ENCODE measurements at regions not wholly inside any gene's neighbourhood (a gene's known extent, or its start where the extent isn't known, plus 50 kb on each side); places are given as distances from the start of the nearest gene placed in this dataset.

DNA sequence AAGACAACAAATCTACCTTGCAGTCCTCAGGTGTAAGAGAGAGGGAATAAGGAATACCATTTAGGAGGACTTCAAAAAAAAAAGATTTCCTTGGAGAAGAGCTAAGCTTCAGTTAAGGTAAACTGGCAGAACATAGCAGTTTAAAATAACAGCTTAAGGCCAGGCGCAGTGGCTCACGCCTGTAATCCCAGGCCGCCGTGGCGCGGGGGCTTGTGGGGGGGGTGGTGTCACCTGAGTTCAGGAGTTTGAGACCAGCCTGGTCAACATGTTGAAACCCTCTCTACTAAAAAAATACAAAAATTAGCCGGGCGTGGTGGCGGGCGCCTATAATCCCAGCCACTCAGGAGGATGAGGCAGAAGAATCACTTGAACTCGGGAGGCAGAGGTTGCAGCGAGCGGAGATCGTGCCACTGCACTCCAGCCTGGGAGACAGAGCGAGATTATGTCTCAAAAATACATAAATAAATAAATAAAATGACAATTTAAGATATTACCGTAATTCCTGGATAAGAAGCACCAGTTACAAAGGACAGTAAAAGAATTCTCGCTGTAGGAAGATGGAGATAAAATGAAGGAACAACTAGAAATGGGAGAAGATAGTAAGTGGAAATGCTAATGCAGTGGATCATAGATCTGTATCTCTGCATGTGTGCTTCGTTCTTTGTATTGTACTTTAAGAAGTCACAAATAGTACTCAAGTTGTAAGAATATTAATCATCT lies 1140.2 kb downstream of the NCAM2 start:
- POLR2A ChIA-PET: no interaction called here
- Histone ChIP-seq H3K27me3 (ENCODE audit: control insufficient read depth, insufficient read depth, low read length) (no peaks in the 10 kb centered on the region), H3K4me3 (ENCODE audit: low read depth, low read length) (no peak overlapping the region), H3K9me3 (ENCODE audit: control insufficient read depth, insufficient read depth, low read length) (peaks cover 4% of the 10 kb centered on the region), H3K27ac (ENCODE audit: low read depth, low read length) (no peak overlapping the region)
- TF ChIP-seq, protein P1, sequence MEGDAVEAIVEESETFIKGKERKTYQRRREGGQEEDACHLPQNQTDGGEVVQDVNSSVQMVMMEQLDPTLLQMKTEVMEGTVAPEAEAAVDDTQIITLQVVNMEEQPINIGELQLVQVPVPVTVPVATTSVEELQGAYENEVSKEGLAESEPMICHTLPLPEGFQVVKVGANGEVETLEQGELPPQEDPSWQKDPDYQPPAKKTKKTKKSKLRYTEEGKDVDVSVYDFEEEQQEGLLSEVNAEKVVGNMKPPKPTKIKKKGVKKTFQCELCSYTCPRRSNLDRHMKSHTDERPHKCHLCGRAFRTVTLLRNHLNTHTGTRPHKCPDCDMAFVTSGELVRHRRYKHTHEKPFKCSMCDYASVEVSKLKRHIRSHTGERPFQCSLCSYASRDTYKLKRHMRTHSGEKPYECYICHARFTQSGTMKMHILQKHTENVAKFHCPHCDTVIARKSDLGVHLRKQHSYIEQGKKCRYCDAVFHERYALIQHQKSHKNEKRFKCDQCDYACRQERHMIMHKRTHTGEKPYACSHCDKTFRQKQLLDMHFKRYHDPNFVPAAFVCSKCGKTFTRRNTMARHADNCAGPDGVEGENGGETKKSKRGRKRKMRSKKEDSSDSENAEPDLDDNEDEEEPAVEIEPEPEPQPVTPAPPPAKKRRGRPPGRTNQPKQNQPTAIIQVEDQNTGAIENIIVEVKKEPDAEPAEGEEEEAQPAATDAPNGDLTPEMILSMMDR (IDR thresholded peaks at IDR 0.05; ENCODE audit: low read depth, low read length): no peak
- DNase-seq (ENCODE audit: low read depth, low spot score): no peak
- CTCF ChIA-PET: no interaction called here

DNA sequence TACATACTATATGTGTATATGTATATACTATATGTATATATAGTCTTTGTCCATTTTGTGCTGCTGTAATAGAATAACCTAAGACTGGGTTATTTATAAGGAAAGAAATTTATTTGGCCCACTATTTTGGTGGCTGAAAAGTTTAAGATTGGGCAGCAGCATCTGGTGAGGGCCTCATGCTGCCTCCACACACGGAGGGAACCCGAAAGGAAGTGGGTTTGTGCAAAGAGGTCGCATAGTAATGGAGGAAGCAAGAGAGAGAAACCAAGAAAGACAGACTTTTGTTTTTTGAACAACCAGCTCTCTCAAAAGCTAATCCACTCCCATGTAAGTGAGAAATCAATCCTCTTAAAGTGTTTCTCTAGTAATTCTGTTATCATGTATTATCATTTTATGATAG lies 1147.3 kb downstream of the NCAM2 start:
- TF ChIP-seq, protein P1 (IDR thresholded peaks at IDR 0.05; ENCODE audit: low read depth, low read length): no peak
- ChIA-PET POLR2A (no interaction called here), CTCF (no interaction called here)
- no peak overlapping the region for H3K4me3 ChIP-seq (ENCODE audit: low read depth, low read length)
- H3K9me3 ChIP-seq (ENCODE audit: control insufficient read depth, insufficient read depth, low read length): peaks cover 14% of the 10 kb centered on the region; the same call in 1 of the 2 replicates
- no peaks in the 10 kb centered on the region for H3K27me3 ChIP-seq (ENCODE audit: control insufficient read depth, insufficient read depth, low read length)
- DNase-seq (ENCODE audit: low read depth, low spot score): no peak
- no peak overlapping the region for H3K27ac ChIP-seq (ENCODE audit: low read depth, low read length)

DNA sequence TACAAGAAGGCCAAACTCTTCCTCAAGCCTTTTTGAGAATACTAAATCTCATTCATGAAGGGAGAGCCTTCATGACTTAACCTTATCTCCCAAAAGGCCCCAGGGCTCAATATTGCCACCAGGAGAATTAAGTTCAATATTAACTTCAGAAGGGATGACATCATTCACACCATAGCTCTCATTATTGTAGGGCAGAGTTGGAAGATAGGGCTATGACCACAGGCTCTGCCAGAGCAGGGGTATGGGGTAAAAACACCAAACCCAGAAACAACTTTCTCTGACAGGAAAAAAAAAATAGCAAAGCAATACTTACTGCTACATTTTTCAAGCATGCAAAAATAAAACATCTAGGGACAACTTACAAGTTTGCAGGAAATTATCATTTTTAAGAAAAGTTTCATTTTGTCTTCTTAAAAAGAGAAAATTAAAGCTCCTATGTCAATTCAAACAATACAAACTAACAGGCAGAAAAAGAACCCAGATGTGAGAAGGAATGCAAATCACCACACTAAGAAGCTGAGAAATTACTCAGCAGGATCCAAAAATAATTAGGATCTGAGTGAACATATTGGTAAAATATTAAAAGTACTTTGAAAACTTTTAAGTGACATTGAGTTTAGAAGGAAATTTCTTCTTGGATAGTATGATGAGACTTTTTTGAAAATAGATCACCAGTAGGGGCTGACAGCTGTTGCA lies 1156.5 kb downstream of the NCAM2 start:
- Histone ChIP-seq H3K27me3 (ENCODE audit: control insufficient read depth, insufficient read depth, low read length) (no peaks in the 10 kb centered on the region), H3K9me3 (ENCODE audit: control insufficient read depth, insufficient read depth, low read length) (peaks cover 14% of the 10 kb centered on the region), H3K4me3 (ENCODE audit: low read depth, low read length) (no peak overlapping the region), H3K27ac (ENCODE audit: low read depth, low read length) (no peak overlapping the region)
- DNase-seq (ENCODE audit: low read depth, low spot score): no peak
- ChIA-PET POLR2A (no interaction called here), CTCF (no interaction called here)
- TF ChIP-seq, protein P1 (IDR thresholded peaks at IDR 0.05; ENCODE audit: low read depth, low read length): no peak

DNA sequence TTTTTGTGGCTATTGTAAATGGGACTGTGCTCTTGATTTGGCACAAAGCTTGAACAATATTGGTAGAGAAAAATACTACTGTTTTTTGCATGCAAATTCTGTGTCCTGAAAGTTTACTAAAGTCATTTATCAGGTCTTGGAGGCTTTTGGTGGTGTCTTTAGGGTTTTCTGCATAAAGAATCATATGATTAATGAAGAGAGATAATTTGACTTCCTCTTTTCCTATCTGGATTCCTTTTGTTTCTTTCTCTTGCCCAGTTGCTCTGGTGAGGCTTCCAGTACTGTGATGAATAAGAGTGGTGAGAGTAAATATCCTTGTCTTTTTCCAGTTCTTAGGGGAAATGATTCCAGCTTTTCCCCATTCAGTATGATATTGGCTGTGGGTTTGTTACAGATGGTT lies 1166.7 kb downstream of the NCAM2 start:
- H3K4me3 ChIP-seq (ENCODE audit: low read depth, low read length): no peak overlapping the region
- DNase-seq (ENCODE audit: low read depth, low spot score): no peak
- POLR2A ChIA-PET: no interaction called here
- H3K9me3 ChIP-seq (ENCODE audit: control insufficient read depth, insufficient read depth, low read length): no peaks in the 10 kb centered on the region; the same call in 1 of the 2 replicates
- no peak overlapping the region for H3K27ac ChIP-seq (ENCODE audit: low read depth, low read length)
- H3K27me3 ChIP-seq (ENCODE audit: control insufficient read depth, insufficient read depth, low read length): no peaks in the 10 kb centered on the region
- TF ChIP-seq, protein P1 (IDR thresholded peaks at IDR 0.05; ENCODE audit: low read depth, low read length): no peak
- CTCF ChIA-PET: no interaction called here

DNA sequence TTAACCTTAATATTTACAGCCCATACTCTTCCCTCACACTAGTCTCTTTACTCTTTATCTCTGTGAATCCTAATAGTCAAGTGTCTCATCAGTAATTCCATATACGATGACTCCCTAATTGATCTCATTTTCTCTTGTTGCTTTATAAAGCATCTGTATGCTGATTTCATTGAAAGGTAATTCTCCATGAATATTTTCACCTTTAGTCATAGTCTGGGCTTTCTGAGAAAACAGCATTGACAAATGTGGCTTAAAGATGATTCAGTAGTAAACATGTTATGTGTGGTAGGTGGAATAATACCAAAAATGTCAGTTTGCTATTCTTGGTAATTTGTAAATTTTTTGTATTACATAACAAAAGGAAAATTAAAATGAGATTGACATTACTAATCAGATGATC lies 1176.5 kb downstream of the NCAM2 start:
- H3K27ac ChIP-seq (ENCODE audit: low read depth, low read length): no peak overlapping the region
- no peaks in the 10 kb centered on the region for H3K27me3 ChIP-seq (ENCODE audit: control insufficient read depth, insufficient read depth, low read length)
- POLR2A ChIA-PET: no interaction called here
- TF ChIP-seq, protein P1 (IDR thresholded peaks at IDR 0.05; ENCODE audit: low read depth, low read length): no peak
- H3K4me3 ChIP-seq (ENCODE audit: low read depth, low read length): no peak overlapping the region
- peaks cover 18% of the 10 kb centered on the region for H3K9me3 ChIP-seq (ENCODE audit: control insufficient read depth, insufficient read depth, low read length)
- CTCF ChIA-PET: no interaction called here
- DNase-seq (ENCODE audit: low read depth, low spot score): no peak

Data from AG04450 (cell line).